ENCODE measurements at regions not wholly inside any gene's neighbourhood (a gene's known extent, or its start where the extent isn't known, plus 50 kb on each side); places are given as distances from the start of the nearest gene placed in this dataset.

GRCh38 chr21:38680401-38680800 lies 125.3 kb upstream of the ETS2 start:
- ATAC-seq, result no peak
- H3K9me3 ChIP-seq, result no peaks in the 10 kb centered on the region
- in situ Hi-C loops (cut with MboI; ENCODE audit: low sequenced_read_pairs in 4 of 4), result no loop called here

GRCh38 chr21:38683222-38683621 lies 122.5 kb upstream of the ETS2 start:
- peaks cover 0 to 3% of the 10 kb centered on the region in 2 donors for H3K4me1 ChIP-seq
- in situ Hi-C loops (cut with MboI; ENCODE audit: low sequenced_read_pairs in 4 of 4) (no loop called here), intact Hi-C loops (cut with DNase I; ENCODE audit: low total_unique reads) (no loop called here)
- H3K27me3 ChIP-seq, result no peaks in the 10 kb centered on the region
- no peak for DNase-seq
- H3K27ac ChIP-seq, result no peak overlapping the region
- H3K4me3 ChIP-seq, result no peak overlapping the region
- TF ChIP-seq POLR2A (IDR thresholded peaks at IDR 0.05) (no peak), CTCF (IDR thresholded peaks at IDR 0.05 in 4 of 5, conservative IDR thresholded peaks at IDR 0.05 in 1 of 5) (no peak)
- no peaks in the 10 kb centered on the region for H3K9me3 ChIP-seq
- no peaks in the 10 kb centered on the region for H3K36me3 ChIP-seq
- ATAC-seq, result no peak

More at GRCh38 chr21:38680401-38680800, 125.3 kb upstream of the ETS2 start:
- Histone ChIP-seq H3K27ac (no peak overlapping the region), H3K4me3 (no peak overlapping the region), H3K27me3 (peaks cover 0 to 6% (median 5%) of the 10 kb centered on the region in 3 donors), H3K4me1 (peaks cover 0 to 3% of the 10 kb centered on the region in 2 donors), H3K36me3 (no peaks in the 10 kb centered on the region)
- intact Hi-C loops (cut with DNase I; ENCODE audit: low total_unique reads), result no loop called here
- no peak for TF ChIP-seq CTCF (IDR thresholded peaks at IDR 0.05 in 4 of 5, conservative IDR thresholded peaks at IDR 0.05 in 1 of 5)
- no peak for TF ChIP-seq POLR2A (IDR thresholded peaks at IDR 0.05)
- DNase-seq, result no peak

- no peaks in the 10 kb centered on the region for H3K4me1 ChIP-seq
- H3K36me3 ChIP-seq, result no peaks in the 10 kb centered on the region
- intact Hi-C loops (cut with DNase I; ENCODE audit: low total_unique reads), result no loop called here
- H3K27me3 ChIP-seq, result no peaks in the 10 kb centered on the region
- no peak for TF ChIP-seq POLR2A (IDR thresholded peaks at IDR 0.05)
- TF ChIP-seq CTCF (IDR thresholded peaks at IDR 0.05 in 4 of 5, conservative IDR thresholded peaks at IDR 0.05 in 1 of 5), result no peak
- H3K9me3 ChIP-seq, result no peaks in the 10 kb centered on the region
- no peak overlapping the region for H3K4me3 ChIP-seq
- in situ Hi-C loops (cut with MboI; ENCODE audit: low sequenced_read_pairs in 4 of 4), result no loop called here
- ATAC-seq, result no peak
- no peak for DNase-seq
- no peak overlapping the region for H3K27ac ChIP-seq
Observed at GRCh38 chr21:38688068-38688467, 117.7 kb upstream of the ETS2 start.

GRCh38 chr21:38691631-38692030 lies 114.1 kb upstream of the ETS2 start:
- no peaks in the 10 kb centered on the region for H3K36me3 ChIP-seq
- ATAC-seq, result no peak
- intact Hi-C loops (cut with DNase I; ENCODE audit: low total_unique reads), result no loop called here

More at GRCh38 chr21:38691631-38692030, 114.1 kb upstream of the ETS2 start:
- TF ChIP-seq POLR2A (IDR thresholded peaks at IDR 0.05) (no peak), CTCF (IDR thresholded peaks at IDR 0.05 in 4 of 5, conservative IDR thresholded peaks at IDR 0.05 in 1 of 5) (no peak)
- no peak for DNase-seq
- Histone ChIP-seq H3K27me3 (no peaks in the 10 kb centered on the region), H3K27ac (no peak overlapping the region), H3K9me3 (no peaks in the 10 kb centered on the region), H3K4me3 (no peak overlapping the region), H3K4me1 (no peaks in the 10 kb centered on the region)
- in situ Hi-C loops (cut with MboI; ENCODE audit: low sequenced_read_pairs in 4 of 4), result no loop called here
